Activated naive CD4-positive, alpha-beta T cell (primary cell): ENCODE measurements at regions not wholly inside any gene's neighbourhood (a gene's known extent, or its start where the extent isn't known, plus 50 kb on each side); places are given as distances from the start of the nearest gene placed in this dataset.

ENCODE experiments used
- DNase-seq, 4 experiments: peaks; one replicate each; lab custom pipeline; 2025; lab: John Stamatoyannopoulos, UW

- DNase-seq: no peak
Observed at GRCh38 chr2:12495247-12495868, 221.4 kb upstream of the TRIB2 start.

- no peak for DNase-seq
Observed at GRCh38 chr2:12498286-12498685, 218.4 kb upstream of the TRIB2 start.

- no peak for DNase-seq
Observed at GRCh38 chr2:12498704-12499103, 218.0 kb upstream of the TRIB2 start.

- DNase-seq: no peak
Observed at GRCh38 chr2:12500899-12501298, 215.8 kb upstream of the TRIB2 start.

- peak in 2 of 4 experiments; percentile 32 to 39 for DNase-seq
Observed at GRCh38 chr2:12501469-12502158, 215.1 kb upstream of the TRIB2 start.

- DNase-seq: no peak
Observed at GRCh38 chr2:12502759-12503158, 214.0 kb upstream of the TRIB2 start.

GRCh38 chr2:12504443-12504842 is 212.3 kb upstream of the TRIB2 start:
- DNase-seq: no peak

- DNase-seq: no peak
Observed at GRCh38 chr2:12506846-12507245, 209.9 kb upstream of the TRIB2 start.

- DNase-seq: peak in 2 of 4 experiments; percentile 28 to 31
Observed at GRCh38 chr2:12507295-12507694, 209.4 kb upstream of the TRIB2 start.

- DNase-seq: no peak
Observed at GRCh38 chr2:12510070-12510469, 206.7 kb upstream of the TRIB2 start.

GRCh38 chr2:12513339-12513738 is 203.4 kb upstream of the TRIB2 start:
- DNase-seq: no peak

GRCh38 chr2:12514168-12514567 is 202.6 kb upstream of the TRIB2 start:
- DNase-seq: no peak

GRCh38 chr2:12514631-12515437 is 201.9 kb upstream of the TRIB2 start:
- no peak for DNase-seq

GRCh38 chr2:12515871-12516270 is 200.9 kb upstream of the TRIB2 start:
- DNase-seq: no peak

- no peak for DNase-seq
Observed at GRCh38 chr2:12533337-12534005, 183.3 kb upstream of the TRIB2 start.

GRCh38 chr2:12534646-12535263 is 182.0 kb upstream of the TRIB2 start:
- DNase-seq: no peak

- no peak for DNase-seq
Observed at GRCh38 chr2:12536976-12537375, 179.8 kb upstream of the TRIB2 start.

- no peak for DNase-seq
Observed at GRCh38 chr2:12538138-12538694, 178.5 kb upstream of the TRIB2 start.

- DNase-seq: no peak
Observed at GRCh38 chr2:12539336-12539735, 177.4 kb upstream of the TRIB2 start.

GRCh38 chr2:12539776-12540562 is 176.8 kb upstream of the TRIB2 start:
- DNase-seq: no peak
